Prostate gland (tissue), 1 donor: ENCODE measurements at regions not wholly inside any gene's neighbourhood (a gene's known extent, or its start where the extent isn't known, plus 50 kb on each side); places are given as distances from the start of the nearest gene placed in this dataset.

Experiments used
- POLR2A ChIP-seq: fragments of 450-650 bp; IDR thresholded peaks from one replicate; pipeline ENCODE4 v1.6.1; 2016; ENCODE audit warnings: antibody characterized with exemption, mild to moderate bottlenecking
- POLR2AphosphoS5 ChIP-seq: sonication (generic); formaldehyde crosslinking; IDR thresholded peaks from one replicate; pipeline ENCODE4 v1.6.1; 2017; ENCODE audit warnings: antibody characterized with exemption

- TF ChIP-seq POLR2AphosphoS5 (no peak), POLR2A (no peak)
Observed at GRCh38 chr2:67974559-67975430, 88.0 kb downstream of the C1D start.
